ENCODE measurements at regions not wholly inside any gene's neighbourhood (a gene's known extent, or its start where the extent isn't known, plus 50 kb on each side); places are given as distances from the start of the nearest gene placed in this dataset.

- no peak for DNase-seq (ENCODE audit: low read depth)
Measured at GRCh38 chr13:47611664-47612288, 389.3 kb downstream of the SUCLA2 start.

- DNase-seq (ENCODE audit: low read depth) = no peak
Measured at GRCh38 chr13:47610687-47611086, 390.4 kb downstream of the SUCLA2 start.

GRCh38 chr13:47603365-47603764, 397.7 kb downstream of the SUCLA2 start:
- DNase-seq (ENCODE audit: low read depth) = no peak

GRCh38 chr13:47598340-47598911, 402.6 kb downstream of the SUCLA2 start:
- DNase-seq (ENCODE audit: low read depth) = peak; percentile 7

- DNase-seq (ENCODE audit: low read depth) = no peak
Measured at GRCh38 chr13:47594833-47595232, 406.2 kb downstream of the SUCLA2 start.

GRCh38 chr13:47592256-47592655, 408.8 kb downstream of the SUCLA2 start:
- DNase-seq (ENCODE audit: low read depth) = no peak

- no peak for DNase-seq (ENCODE audit: low read depth)
Measured at GRCh38 chr13:47588676-47589075, 412.4 kb downstream of the SUCLA2 start.

GRCh38 chr13:47572375-47572774, 428.7 kb downstream of the SUCLA2 start:
- no peak for DNase-seq (ENCODE audit: low read depth)

GRCh38 chr13:47564041-47564440, 437.0 kb downstream of the SUCLA2 start:
- no peak for DNase-seq (ENCODE audit: low read depth)

GRCh38 chr13:47556703-47557102, 444.4 kb downstream of the SUCLA2 start:
- no peak for DNase-seq (ENCODE audit: low read depth)

- DNase-seq (ENCODE audit: low read depth) = peak; percentile 1
Measured at GRCh38 chr13:47555235-47555634, 445.8 kb downstream of the SUCLA2 start.

- DNase-seq (ENCODE audit: low read depth) = no peak
Measured at GRCh38 chr13:47553329-47553977, 447.6 kb downstream of the SUCLA2 start.

- DNase-seq (ENCODE audit: low read depth) = no peak
Measured at GRCh38 chr13:47549219-47549752, 451.8 kb downstream of the SUCLA2 start.

- no peak for DNase-seq (ENCODE audit: low read depth)
Measured at GRCh38 chr13:47548294-47548840, 452.7 kb downstream of the SUCLA2 start.

- DNase-seq (ENCODE audit: low read depth) = no peak
Measured at GRCh38 chr13:47546391-47547225, 454.5 kb downstream of the SUCLA2 start.

GRCh38 chr13:47545201-47546024, 455.7 kb downstream of the SUCLA2 start:
- DNase-seq (ENCODE audit: low read depth) = no peak

GRCh38 chr13:47539317-47539716, 461.8 kb downstream of the SUCLA2 start:
- DNase-seq (ENCODE audit: low read depth) = no peak

- DNase-seq (ENCODE audit: low read depth) = no peak
Measured at GRCh38 chr13:47523771-47524170, 477.3 kb downstream of the SUCLA2 start.

GRCh38 chr13:47521890-47522487, 479.1 kb downstream of the SUCLA2 start:
- no peak for DNase-seq (ENCODE audit: low read depth)

- DNase-seq (ENCODE audit: low read depth) = no peak
Measured at GRCh38 chr13:47519626-47520025, 481.4 kb downstream of the SUCLA2 start.

GRCh38 chr13:47518530-47518929, 482.5 kb downstream of the SUCLA2 start:
- DNase-seq (ENCODE audit: low read depth) = no peak
